ENCODE measurements at regions not wholly inside any gene's neighbourhood (a gene's known extent, or its start where the extent isn't known, plus 50 kb on each side); places are given as distances from the start of the nearest gene placed in this dataset.

GRCh38 chr5:24177821-24178220, 467.0 kb downstream of the CDH10 start:
- BruUV-seq (replicated peaks), result no TSS peak
- DNase-seq (ENCODE audit: low read depth, low spot score), result no peak
- no peak overlapping the region for H3K4me2 ChIP-seq (ENCODE audit: control insufficient read depth, insufficient read depth)
- no peak overlapping the region for H3K9ac ChIP-seq (ENCODE audit: control insufficient read depth, insufficient read depth, low read length)
- in situ Hi-C loops (cut with MboI) (no loop called here), intact Hi-C loops (cut with micrococcal nuclease; ENCODE audit: unreplicated experiment) (no loop called here)
- H3K36me3 ChIP-seq (ENCODE audit: control insufficient read depth in 2 of 2, insufficient read depth in 2 of 2, low read length in 1 of 2), result no peaks in the 10 kb centered on the region
- no peaks in the 10 kb centered on the region for H3K4me1 ChIP-seq (ENCODE audit: control insufficient read depth, insufficient read depth, low read length)
- no peaks in the 10 kb centered on the region for H3K9me3 ChIP-seq (replicated peaks; ENCODE audit: control insufficient read depth, insufficient read depth, low read length)
- H3K4me3 ChIP-seq, result no peak overlapping the region
- ChIA-PET POLR2A (no interaction called here), RAD21 (ENCODE audit: unreplicated experiment) (no interaction called here), CTCF (no interaction called here), SMC1A (ENCODE audit: uncharacterized antibody, unreplicated experiment) (no interaction called here)
- FAIRE-seq, result no peak
- no peak for ATAC-seq
- H2AFZ ChIP-seq (ENCODE audit: control insufficient read depth, low read depth, low read length), result no peak overlapping the region
- H3K27me3 ChIP-seq (replicated peaks in 1 of 2; ENCODE audit: control insufficient read depth in 2 of 2, insufficient read depth in 2 of 2, low read length in 1 of 2), result no peaks in the 10 kb centered on the region
- TF ChIP-seq CREB1 (IDR thresholded peaks at IDR 0.05; ENCODE audit: low read depth) (no peak), ZSCAN29 (IDR thresholded peaks at IDR 0.05) (no peak), SMAD5 (IDR thresholded peaks at IDR 0.05; ENCODE audit: low read depth) (no peak), IRF3 (IDR thresholded peaks at IDR 0.05) (no peak), POLR2AphosphoS2 (IDR thresholded peaks at IDR 0.05; ENCODE audit: low read depth, low read length) (no peak), ZNF217 (IDR thresholded peaks at IDR 0.05) (no peak), E4F1 (IDR thresholded peaks at IDR 0.05; ENCODE audit: borderline replicate concordance, partially characterized antibody) (no peak), RUNX3 (IDR thresholded peaks at IDR 0.05; ENCODE audit: low read length) (no peak), PAX5 (IDR thresholded peaks at IDR 0.05; ENCODE audit: borderline replicate concordance, low read depth, low read length) (no peak), E2F4 (IDR thresholded peaks at IDR 0.05; ENCODE audit: low read depth, low read length) (no peak), CBFB (IDR thresholded peaks at IDR 0.05; ENCODE audit: low read depth) (no peak), CREM (IDR thresholded peaks at IDR 0.05; ENCODE audit: low read depth) (no peak), ZNF622 (IDR thresholded peaks at IDR 0.05) (no peak)
- 40% methylated on average over 4 of the region's 4 CpGs for WGBS (ENCODE audit: insufficient coverage, insufficient replicate concordance, low lambda C conversion rate, missing lambda C conversion rate)
- H3K79me2 ChIP-seq (ENCODE audit: control insufficient read depth, insufficient read depth, low read length), result no peaks in the 10 kb centered on the region
- H4K20me1 ChIP-seq (ENCODE audit: control insufficient read depth, insufficient read depth), result no peaks in the 10 kb centered on the region
- no peak overlapping the region for H3K27ac ChIP-seq (ENCODE audit: control insufficient read depth, insufficient read depth)

Measured in GM12878 (cell line).